ENCODE measurements at regions not wholly inside any gene's neighbourhood (a gene's known extent, or its start where the extent isn't known, plus 50 kb on each side); places are given as distances from the start of the nearest gene placed in this dataset.

DNA sequence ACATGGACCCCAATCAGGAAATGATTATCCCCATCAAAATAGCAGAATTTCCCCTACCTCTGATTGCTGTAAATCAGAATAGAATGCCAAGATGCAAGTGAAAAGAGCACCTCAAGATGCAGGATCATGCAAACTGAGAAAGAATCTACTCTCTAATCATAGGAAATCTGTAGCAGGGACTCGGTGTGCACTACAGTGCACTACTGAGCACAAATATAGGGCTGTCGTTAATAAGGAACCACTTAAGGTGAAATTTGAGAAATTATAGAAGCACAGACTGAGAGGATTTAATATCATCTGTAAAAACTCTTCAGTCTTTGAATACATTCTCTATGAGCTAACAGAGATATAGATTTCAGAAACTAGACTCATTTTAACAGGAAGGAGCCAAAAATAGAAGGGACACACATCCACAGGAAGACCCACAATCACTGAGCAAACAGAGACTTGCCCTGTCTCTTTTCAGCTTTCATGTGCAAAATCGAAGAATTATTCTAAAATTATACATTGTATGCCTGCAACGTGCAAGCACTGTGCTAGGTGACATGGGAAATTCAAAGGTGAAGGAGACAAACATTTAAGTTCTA lies 278.3 kb downstream of the HIVEP2 start:
- no peak overlapping the region for H2AFZ ChIP-seq (ENCODE audit: low read length)
- no peak overlapping the region for H3K4me3 ChIP-seq (ENCODE audit: low read depth, low read length, poor library complexity, severe bottlenecking)
- no peaks in the 10 kb centered on the region for H3K79me2 ChIP-seq (ENCODE audit: insufficient read depth, low read depth, low read length)
- TF ChIP-seq, protein P1, sequence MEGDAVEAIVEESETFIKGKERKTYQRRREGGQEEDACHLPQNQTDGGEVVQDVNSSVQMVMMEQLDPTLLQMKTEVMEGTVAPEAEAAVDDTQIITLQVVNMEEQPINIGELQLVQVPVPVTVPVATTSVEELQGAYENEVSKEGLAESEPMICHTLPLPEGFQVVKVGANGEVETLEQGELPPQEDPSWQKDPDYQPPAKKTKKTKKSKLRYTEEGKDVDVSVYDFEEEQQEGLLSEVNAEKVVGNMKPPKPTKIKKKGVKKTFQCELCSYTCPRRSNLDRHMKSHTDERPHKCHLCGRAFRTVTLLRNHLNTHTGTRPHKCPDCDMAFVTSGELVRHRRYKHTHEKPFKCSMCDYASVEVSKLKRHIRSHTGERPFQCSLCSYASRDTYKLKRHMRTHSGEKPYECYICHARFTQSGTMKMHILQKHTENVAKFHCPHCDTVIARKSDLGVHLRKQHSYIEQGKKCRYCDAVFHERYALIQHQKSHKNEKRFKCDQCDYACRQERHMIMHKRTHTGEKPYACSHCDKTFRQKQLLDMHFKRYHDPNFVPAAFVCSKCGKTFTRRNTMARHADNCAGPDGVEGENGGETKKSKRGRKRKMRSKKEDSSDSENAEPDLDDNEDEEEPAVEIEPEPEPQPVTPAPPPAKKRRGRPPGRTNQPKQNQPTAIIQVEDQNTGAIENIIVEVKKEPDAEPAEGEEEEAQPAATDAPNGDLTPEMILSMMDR (conservative IDR thresholded peaks at IDR 0.05; ENCODE audit: low read length) = no peak
- no peak for TF ChIP-seq EZH2phosphoT487 (IDR thresholded peaks at IDR 0.05; ENCODE audit: borderline replicate concordance, low read depth, low read length)
- H3K4me1 ChIP-seq (ENCODE audit: insufficient read depth, low read length, poor library complexity, severe bottlenecking) = peaks cover under 1% of the 10 kb centered on the region
- H4K20me1 ChIP-seq (ENCODE audit: insufficient read depth, low read length) = no peaks in the 10 kb centered on the region
- BruUV-seq (replicated peaks) = no TSS peak
- H3K36me3 ChIP-seq (ENCODE audit: insufficient read depth, low read length) = no peaks in the 10 kb centered on the region
- DNase-seq (ENCODE audit: low spot score) = no peak
- no peak overlapping the region for H3K4me2 ChIP-seq (ENCODE audit: low read length)
- H3K9me2 ChIP-seq (ENCODE audit: insufficient read depth, low read length) = no peaks in the 10 kb centered on the region
- POLR2A ChIA-PET = no interaction called here
- CTCF ChIA-PET (ENCODE audit: unreplicated experiment) = no interaction called here
- intact Hi-C loops (cut with micrococcal nuclease; ENCODE audit: unreplicated experiment) = no loop called here
- no peak overlapping the region for H3K27ac ChIP-seq (ENCODE audit: low read depth, low read length, poor library complexity, severe bottlenecking)
- H3K9me3 ChIP-seq (ENCODE audit: low read length) = no peaks in the 10 kb centered on the region

DNA sequence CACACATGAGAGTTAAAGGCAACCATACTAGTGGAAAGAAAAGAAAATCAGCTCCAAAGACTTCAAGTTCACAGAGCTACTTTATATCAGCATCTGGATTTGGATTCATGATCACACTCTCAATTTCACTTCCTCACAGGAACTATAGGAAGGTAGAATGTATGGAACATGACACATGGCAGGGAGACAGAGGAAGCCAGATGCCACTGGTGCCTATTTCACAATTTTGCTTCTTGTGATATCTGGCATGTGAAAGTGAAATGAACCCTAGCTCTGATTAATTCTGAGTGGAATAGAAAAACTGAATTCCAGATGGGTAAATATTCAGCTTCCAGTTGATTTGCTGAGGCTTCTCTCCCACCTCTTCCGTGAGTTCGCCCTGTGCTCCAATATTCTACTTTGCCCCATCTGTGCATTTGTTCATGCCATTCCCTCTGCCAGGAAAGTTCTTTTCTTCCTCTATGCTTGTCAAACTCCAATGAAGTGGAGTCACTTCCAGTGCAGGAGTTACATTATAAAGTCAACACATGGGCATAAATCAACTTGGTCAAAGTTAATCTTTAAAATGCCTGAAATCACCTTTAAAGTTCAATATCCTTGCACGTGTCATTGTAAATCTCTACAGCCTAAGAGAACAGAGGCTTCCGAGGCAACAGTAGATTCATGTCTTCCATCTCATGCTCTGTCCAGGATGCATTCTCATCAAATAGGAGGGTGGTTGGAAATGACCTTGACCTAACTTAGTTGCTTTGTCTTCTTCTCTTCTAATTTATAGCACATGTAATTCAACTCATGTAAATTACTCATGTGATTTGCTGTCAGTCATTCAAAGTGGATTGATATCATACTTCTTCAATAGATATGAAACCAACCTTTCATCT lies 275.3 kb downstream of the HIVEP2 start:
- intact Hi-C loops (cut with micrococcal nuclease; ENCODE audit: unreplicated experiment) = no loop called here
- no peak for TF ChIP-seq EZH2phosphoT487 (IDR thresholded peaks at IDR 0.05; ENCODE audit: borderline replicate concordance, low read depth, low read length)
- TF ChIP-seq, protein P1 (conservative IDR thresholded peaks at IDR 0.05; ENCODE audit: low read length) = no peak
- Histone ChIP-seq H3K9me3 (ENCODE audit: low read length) (no peaks in the 10 kb centered on the region), H3K4me2 (ENCODE audit: low read length) (no peak overlapping the region), H3K27ac (ENCODE audit: low read depth, low read length, poor library complexity, severe bottlenecking) (no peak overlapping the region), H3K36me3 (ENCODE audit: insufficient read depth, low read length) (no peaks in the 10 kb centered on the region), H4K20me1 (ENCODE audit: insufficient read depth, low read length) (no peaks in the 10 kb centered on the region), H3K9me2 (ENCODE audit: insufficient read depth, low read length) (no peaks in the 10 kb centered on the region), H2AFZ (ENCODE audit: low read length) (no peak overlapping the region), H3K4me1 (ENCODE audit: insufficient read depth, low read length, poor library complexity, severe bottlenecking) (peaks cover 4% of the 10 kb centered on the region), H3K79me2 (ENCODE audit: insufficient read depth, low read depth, low read length) (no peaks in the 10 kb centered on the region), H3K4me3 (ENCODE audit: low read depth, low read length, poor library complexity, severe bottlenecking) (no peak overlapping the region)
- DNase-seq (ENCODE audit: low spot score) = no peak
- no TSS peak for BruUV-seq (replicated peaks)
- CTCF ChIA-PET (ENCODE audit: unreplicated experiment) = no interaction called here
- POLR2A ChIA-PET = no interaction called here

DNA sequence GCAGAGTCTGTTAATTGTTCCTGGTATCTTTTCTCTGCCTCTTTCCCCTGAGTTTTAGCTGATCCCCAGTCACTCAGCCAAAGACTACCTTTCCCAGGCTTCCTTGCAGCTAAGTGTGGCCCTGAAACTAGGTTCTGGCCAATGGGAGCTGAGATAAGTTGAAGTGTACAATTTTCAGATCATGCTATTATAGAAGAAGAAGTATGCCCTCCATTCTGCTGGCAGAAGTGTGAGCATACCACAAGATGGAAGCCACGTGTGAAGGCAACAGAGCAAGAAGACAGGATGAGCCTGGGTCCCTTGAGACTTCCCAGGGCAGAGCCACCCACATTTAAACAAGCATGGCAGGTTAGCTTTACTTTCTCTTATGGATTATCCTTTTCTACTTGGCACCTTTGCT lies 273.2 kb downstream of the HIVEP2 start:
- Histone ChIP-seq H3K36me3 (ENCODE audit: insufficient read depth, low read length) (no peaks in the 10 kb centered on the region), H2AFZ (ENCODE audit: low read length) (no peak overlapping the region), H3K4me3 (ENCODE audit: low read depth, low read length, poor library complexity, severe bottlenecking) (no peak overlapping the region), H3K4me2 (ENCODE audit: low read length) (no peak overlapping the region), H4K20me1 (ENCODE audit: insufficient read depth, low read length) (no peaks in the 10 kb centered on the region), H3K27ac (ENCODE audit: low read depth, low read length, poor library complexity, severe bottlenecking) (no peak overlapping the region), H3K9me2 (ENCODE audit: insufficient read depth, low read length) (no peaks in the 10 kb centered on the region), H3K4me1 (ENCODE audit: insufficient read depth, low read length, poor library complexity, severe bottlenecking) (peaks cover 4% of the 10 kb centered on the region), H3K79me2 (ENCODE audit: insufficient read depth, low read depth, low read length) (no peaks in the 10 kb centered on the region), H3K9me3 (ENCODE audit: low read length) (no peaks in the 10 kb centered on the region)
- ChIA-PET CTCF (ENCODE audit: unreplicated experiment) (no interaction called here), POLR2A (interaction anchor here (0.9 to 1.2 kb wide), 2 partner anchors 9 to 550 kb away, joined by 3 to 4 read pairs; no protein-coding TSS in a partner anchor)
- intact Hi-C loops (cut with micrococcal nuclease; ENCODE audit: unreplicated experiment) = no loop called here
- no TSS peak for BruUV-seq (replicated peaks)
- DNase-seq (ENCODE audit: low spot score) = no peak
- TF ChIP-seq, protein P1 (conservative IDR thresholded peaks at IDR 0.05; ENCODE audit: low read length) = no peak
- TF ChIP-seq EZH2phosphoT487 (IDR thresholded peaks at IDR 0.05; ENCODE audit: borderline replicate concordance, low read depth, low read length) = no peak
